ENCODE measurements at regions not wholly inside any gene's neighbourhood (a gene's known extent, or its start where the extent isn't known, plus 50 kb on each side); places are given as distances from the start of the nearest gene placed in this dataset.

GRCh38 chr18:41268271-41268670 is 686.8 kb upstream of the PIK3C3 start:
- Mint-ChIP-seq H3K9me3 (peaks cover 8 to 12% of the 10 kb centered on the region in 2 donors), H3K4me1 (no peaks in the 10 kb centered on the region), H3K27me3 (ENCODE audit: low read depth in 2 of 2) (no peaks in the 10 kb centered on the region), H3K4me3 (no peak overlapping the region), H3K36me3 (no peaks in the 10 kb centered on the region), H3K27ac (no peak overlapping the region)
- H3K4me1 ChIP-seq (ENCODE audit: control insufficient read depth, insufficient read depth, low read length), result no peaks in the 10 kb centered on the region
- no peaks in the 10 kb centered on the region for H3K9me3 ChIP-seq (ENCODE audit: control insufficient read depth, insufficient read depth, low read length)
- intact Hi-C loops (cut with micrococcal nuclease), result no loop called here
- H3K27me3 ChIP-seq (ENCODE audit: control insufficient read depth, insufficient read depth, low read length), result no peaks in the 10 kb centered on the region
- no peaks in the 10 kb centered on the region for H3K36me3 ChIP-seq (ENCODE audit: control insufficient read depth, insufficient read depth, low read length)
- H3K4me3 ChIP-seq (ENCODE audit: low read length), result no peak overlapping the region
- ATAC-seq (no peak), DNase-seq (no peak)
- H3K27ac ChIP-seq (ENCODE audit: low read length), result no peak overlapping the region
- no peak for TF ChIP-seq CTCF (IDR thresholded peaks at IDR 0.05)
- no CpG with 5 or more reads among the region's 2 CpGs for WGBS (ENCODE audit: insufficient coverage)

GRCh38 chr18:41266616-41267015 is 688.4 kb upstream of the PIK3C3 start:
- 92% methylated on average over 3 of the region's 3 CpGs for WGBS (ENCODE audit: insufficient coverage)
- DNase-seq, result no peak
- Histone ChIP-seq H3K4me3 (ENCODE audit: low read length) (no peak overlapping the region), H3K27ac (ENCODE audit: low read length) (no peak overlapping the region), H3K36me3 (ENCODE audit: control insufficient read depth, insufficient read depth, low read length) (no peaks in the 10 kb centered on the region), H3K4me1 (ENCODE audit: control insufficient read depth, insufficient read depth, low read length) (no peaks in the 10 kb centered on the region), H3K27me3 (ENCODE audit: control insufficient read depth, insufficient read depth, low read length) (no peaks in the 10 kb centered on the region), H3K9me3 (ENCODE audit: control insufficient read depth, insufficient read depth, low read length) (no peaks in the 10 kb centered on the region)
- no peak for ATAC-seq
- no peak overlapping the region for H3K27ac Mint-ChIP-seq
- no peak overlapping the region for H3K4me3 Mint-ChIP-seq
- TF ChIP-seq CTCF (IDR thresholded peaks at IDR 0.05), result no peak
- H3K27me3 Mint-ChIP-seq (ENCODE audit: low read depth in 2 of 2), result no peaks in the 10 kb centered on the region
- H3K9me3 Mint-ChIP-seq, result peaks cover 12 to 14% of the 10 kb centered on the region in 2 donors
- intact Hi-C loops (cut with micrococcal nuclease), result no loop called here
- peaks cover 7% of the 10 kb centered on the region for H3K36me3 Mint-ChIP-seq
- no peaks in the 10 kb centered on the region for H3K4me1 Mint-ChIP-seq

GRCh38 chr18:41266204-41266603 is 688.8 kb upstream of the PIK3C3 start:
- peaks cover 8% of the 10 kb centered on the region for H3K36me3 Mint-ChIP-seq
- H3K27me3 Mint-ChIP-seq (ENCODE audit: low read depth in 2 of 2), result no peaks in the 10 kb centered on the region
- no peaks in the 10 kb centered on the region for H3K4me1 Mint-ChIP-seq
- Histone ChIP-seq H3K9me3 (ENCODE audit: control insufficient read depth, insufficient read depth, low read length) (no peaks in the 10 kb centered on the region), H3K4me3 (ENCODE audit: low read length) (no peak overlapping the region), H3K4me1 (ENCODE audit: control insufficient read depth, insufficient read depth, low read length) (no peaks in the 10 kb centered on the region), H3K27me3 (ENCODE audit: control insufficient read depth, insufficient read depth, low read length) (no peaks in the 10 kb centered on the region), H3K27ac (ENCODE audit: low read length) (no peak overlapping the region), H3K36me3 (ENCODE audit: control insufficient read depth, insufficient read depth, low read length) (no peaks in the 10 kb centered on the region)
- TF ChIP-seq CTCF (IDR thresholded peaks at IDR 0.05), result no peak
- DNase-seq (no peak), ATAC-seq (no peak)
- no peak overlapping the region for H3K27ac Mint-ChIP-seq
- peaks cover 13 to 14% of the 10 kb centered on the region in 2 donors for H3K9me3 Mint-ChIP-seq
- no peak overlapping the region for H3K4me3 Mint-ChIP-seq
- intact Hi-C loops (cut with micrococcal nuclease), result no loop called here
- 70% methylated on average over 5 of the region's 5 CpGs for WGBS (ENCODE audit: insufficient coverage)

- Histone ChIP-seq H3K36me3 (ENCODE audit: control insufficient read depth, insufficient read depth, low read length) (no peaks in the 10 kb centered on the region), H3K27ac (ENCODE audit: low read length) (no peak overlapping the region), H3K4me1 (ENCODE audit: control insufficient read depth, insufficient read depth, low read length) (no peaks in the 10 kb centered on the region), H3K9me3 (ENCODE audit: control insufficient read depth, insufficient read depth, low read length) (no peaks in the 10 kb centered on the region), H3K4me3 (ENCODE audit: low read length) (no peak overlapping the region), H3K27me3 (ENCODE audit: control insufficient read depth, insufficient read depth, low read length) (no peaks in the 10 kb centered on the region)
- H3K27me3 Mint-ChIP-seq (ENCODE audit: low read depth in 2 of 2), result no peaks in the 10 kb centered on the region
- no peak overlapping the region for H3K27ac Mint-ChIP-seq
- ATAC-seq (no peak), DNase-seq (no peak)
- peaks cover 8% of the 10 kb centered on the region for H3K36me3 Mint-ChIP-seq
- no peak overlapping the region for H3K4me3 Mint-ChIP-seq
- WGBS (ENCODE audit: insufficient coverage), result 55% methylated on average over 2 of the region's 2 CpGs
- H3K4me1 Mint-ChIP-seq, result no peaks in the 10 kb centered on the region
- peaks cover 12 to 13% of the 10 kb centered on the region in 2 donors for H3K9me3 Mint-ChIP-seq
- intact Hi-C loops (cut with micrococcal nuclease), result no loop called here
- no peak for TF ChIP-seq CTCF (IDR thresholded peaks at IDR 0.05)
Observed at GRCh38 chr18:41265047-41265446, 690.0 kb upstream of the PIK3C3 start.
